ENCODE measurements at regions not wholly inside any gene's neighbourhood (a gene's known extent, or its start where the extent isn't known, plus 50 kb on each side); places are given as distances from the start of the nearest gene placed in this dataset.

DNA sequence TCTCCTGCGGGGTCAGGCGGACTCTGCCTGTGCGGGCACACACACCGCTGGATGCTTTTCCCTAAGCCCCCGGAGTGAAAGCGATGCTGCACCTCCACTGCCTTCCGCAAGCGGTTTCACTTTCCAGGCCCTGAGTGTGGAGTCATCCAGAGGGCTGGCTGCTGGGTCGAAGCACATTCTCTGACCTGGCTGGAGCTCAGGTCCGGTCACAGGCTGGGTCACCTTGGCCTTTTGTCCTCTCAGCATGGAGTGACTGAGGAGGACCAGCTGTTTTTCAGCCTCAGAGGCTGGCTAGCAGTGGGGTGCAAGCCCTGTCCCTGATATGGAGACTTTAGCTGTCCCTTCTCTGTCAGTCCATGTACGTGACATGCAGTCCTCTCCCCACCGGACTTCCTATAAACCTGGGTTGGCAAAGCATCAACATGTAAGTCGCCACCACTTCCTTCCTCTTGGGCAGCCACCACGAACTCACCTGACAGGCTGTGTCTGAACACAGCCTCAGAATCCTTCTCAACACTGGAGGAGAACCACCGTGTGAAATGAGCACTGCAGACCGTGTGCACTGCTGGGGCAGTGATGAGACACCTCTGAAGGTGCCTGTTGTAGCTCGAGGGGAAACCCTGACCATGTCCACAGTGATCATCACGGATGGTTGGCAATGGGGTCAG lies 51.3 kb downstream of the GADD45G start:
- Histone ChIP-seq H3K4me3 (ENCODE audit: low read depth, low read length) (no peak overlapping the region), H3K36me3 (no peaks in the 10 kb centered on the region), H3K4me1 (peaks cover 2% of the 10 kb centered on the region), H3K27me3 (no peaks in the 10 kb centered on the region), H3K9me3 (no peaks in the 10 kb centered on the region)
- DNase-seq = no peak
- TF ChIP-seq, protein P1, sequence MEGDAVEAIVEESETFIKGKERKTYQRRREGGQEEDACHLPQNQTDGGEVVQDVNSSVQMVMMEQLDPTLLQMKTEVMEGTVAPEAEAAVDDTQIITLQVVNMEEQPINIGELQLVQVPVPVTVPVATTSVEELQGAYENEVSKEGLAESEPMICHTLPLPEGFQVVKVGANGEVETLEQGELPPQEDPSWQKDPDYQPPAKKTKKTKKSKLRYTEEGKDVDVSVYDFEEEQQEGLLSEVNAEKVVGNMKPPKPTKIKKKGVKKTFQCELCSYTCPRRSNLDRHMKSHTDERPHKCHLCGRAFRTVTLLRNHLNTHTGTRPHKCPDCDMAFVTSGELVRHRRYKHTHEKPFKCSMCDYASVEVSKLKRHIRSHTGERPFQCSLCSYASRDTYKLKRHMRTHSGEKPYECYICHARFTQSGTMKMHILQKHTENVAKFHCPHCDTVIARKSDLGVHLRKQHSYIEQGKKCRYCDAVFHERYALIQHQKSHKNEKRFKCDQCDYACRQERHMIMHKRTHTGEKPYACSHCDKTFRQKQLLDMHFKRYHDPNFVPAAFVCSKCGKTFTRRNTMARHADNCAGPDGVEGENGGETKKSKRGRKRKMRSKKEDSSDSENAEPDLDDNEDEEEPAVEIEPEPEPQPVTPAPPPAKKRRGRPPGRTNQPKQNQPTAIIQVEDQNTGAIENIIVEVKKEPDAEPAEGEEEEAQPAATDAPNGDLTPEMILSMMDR (IDR thresholded peaks at IDR 0.05; ENCODE audit: low read depth, low read length) = no peak

DNA sequence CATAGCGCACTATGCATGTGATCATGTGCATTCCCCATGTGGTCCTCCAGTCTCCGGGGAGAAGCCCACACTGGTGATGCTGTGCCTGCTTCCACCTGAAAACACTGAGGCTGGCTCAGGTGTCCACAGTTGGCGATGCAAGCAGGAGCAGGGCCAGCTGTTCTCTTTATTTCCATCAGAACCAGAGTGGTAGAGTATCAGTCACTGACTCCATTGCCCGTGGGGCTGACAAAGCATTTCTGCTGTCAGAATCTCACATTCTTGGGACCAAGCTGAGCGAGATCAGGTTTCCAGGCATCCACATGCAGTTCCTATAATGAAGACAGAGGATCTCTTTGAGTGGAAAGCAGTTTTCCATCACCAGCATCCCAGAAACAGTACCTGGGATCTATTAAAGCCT lies 52.5 kb downstream of the GADD45G start:
- TF ChIP-seq, protein P1 (IDR thresholded peaks at IDR 0.05; ENCODE audit: low read depth, low read length) = no peak
- Histone ChIP-seq H3K27me3 (no peaks in the 10 kb centered on the region), H3K9me3 (no peaks in the 10 kb centered on the region), H3K36me3 (no peaks in the 10 kb centered on the region), H3K4me1 (peaks cover 9% of the 10 kb centered on the region), H3K4me3 (ENCODE audit: low read depth, low read length) (no peak overlapping the region)
- no peak for DNase-seq

DNA sequence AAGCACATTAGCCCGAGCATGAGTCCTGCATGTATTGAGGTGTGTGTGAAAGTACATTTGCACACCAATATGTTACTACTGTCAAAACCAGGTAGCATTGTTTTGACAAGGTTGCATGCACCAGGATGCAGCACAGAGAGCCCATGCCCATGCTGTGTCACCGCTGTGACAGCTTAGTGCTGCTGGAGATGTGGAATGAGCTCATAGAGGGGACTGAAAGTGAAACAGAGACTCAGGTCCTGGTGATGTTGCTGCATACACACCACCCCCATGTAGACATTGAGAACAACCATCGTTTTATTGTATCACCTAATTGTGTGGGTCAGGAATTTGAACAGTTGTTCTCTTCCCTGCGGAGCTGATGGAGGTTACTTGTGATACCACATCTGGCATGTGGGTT lies 53.0 kb downstream of the GADD45G start:
- TF ChIP-seq, protein P1 (IDR thresholded peaks at IDR 0.05; ENCODE audit: low read depth, low read length) = no peak
- no peaks in the 10 kb centered on the region for H3K9me3 ChIP-seq
- no peaks in the 10 kb centered on the region for H3K36me3 ChIP-seq
- H3K27me3 ChIP-seq = no peaks in the 10 kb centered on the region
- no peak overlapping the region for H3K4me3 ChIP-seq (ENCODE audit: low read depth, low read length)
- peaks cover 10% of the 10 kb centered on the region for H3K4me1 ChIP-seq
- no peak for DNase-seq

DNA sequence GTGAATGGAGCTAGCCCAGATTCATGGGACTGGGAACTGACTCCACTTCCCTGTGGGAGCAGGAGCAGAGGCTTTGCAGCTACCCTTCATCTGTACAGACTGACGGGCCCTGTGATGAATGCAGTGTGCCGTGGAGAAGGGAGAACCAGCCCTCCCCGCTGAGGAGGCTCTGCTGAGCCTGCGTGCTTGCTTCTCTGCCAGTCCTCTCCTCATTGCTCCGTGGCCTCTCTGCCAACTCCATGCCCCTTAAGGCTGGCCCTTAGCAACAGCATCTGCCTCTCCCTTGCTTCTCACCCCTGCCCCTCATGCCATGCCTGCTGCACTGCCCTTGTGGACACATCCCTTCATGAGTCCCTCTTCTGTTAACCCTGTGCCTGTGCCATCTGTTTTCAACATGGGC lies 53.6 kb downstream of the GADD45G start:
- Histone ChIP-seq H3K4me3 (ENCODE audit: low read depth, low read length) (no peak overlapping the region), H3K9me3 (no peaks in the 10 kb centered on the region), H3K27me3 (no peaks in the 10 kb centered on the region), H3K36me3 (no peaks in the 10 kb centered on the region), H3K4me1 (peaks cover 12% of the 10 kb centered on the region)
- TF ChIP-seq, protein P1 (IDR thresholded peaks at IDR 0.05; ENCODE audit: low read depth, low read length) = no peak
- DNase-seq = no peak

DNA sequence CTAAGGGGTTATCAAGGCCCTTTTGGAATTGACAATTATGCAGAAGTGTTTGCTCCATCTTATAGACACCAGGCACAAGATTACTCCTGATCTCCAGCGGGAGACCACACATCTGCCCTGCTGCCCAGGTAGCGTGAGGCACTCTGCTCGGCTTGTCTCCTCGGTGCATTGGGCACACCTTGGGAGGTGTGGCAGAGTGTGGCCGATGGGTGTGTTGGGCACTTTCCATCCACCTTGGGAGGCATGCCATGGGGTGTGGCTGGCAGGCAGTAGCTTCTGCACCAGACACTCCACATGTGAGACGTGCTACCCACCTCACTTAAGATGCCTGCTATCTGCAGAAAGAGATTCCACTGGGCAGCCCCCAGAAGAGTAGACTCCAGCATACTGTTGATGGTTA lies 54.1 kb downstream of the GADD45G start:
- Histone ChIP-seq H3K4me1 (peaks cover 12% of the 10 kb centered on the region), H3K9me3 (no peaks in the 10 kb centered on the region), H3K4me3 (ENCODE audit: low read depth, low read length) (no peak overlapping the region), H3K27me3 (no peaks in the 10 kb centered on the region), H3K36me3 (no peaks in the 10 kb centered on the region)
- DNase-seq = no peak
- TF ChIP-seq, protein P1 (IDR thresholded peaks at IDR 0.05; ENCODE audit: low read depth, low read length) = no peak

DNA sequence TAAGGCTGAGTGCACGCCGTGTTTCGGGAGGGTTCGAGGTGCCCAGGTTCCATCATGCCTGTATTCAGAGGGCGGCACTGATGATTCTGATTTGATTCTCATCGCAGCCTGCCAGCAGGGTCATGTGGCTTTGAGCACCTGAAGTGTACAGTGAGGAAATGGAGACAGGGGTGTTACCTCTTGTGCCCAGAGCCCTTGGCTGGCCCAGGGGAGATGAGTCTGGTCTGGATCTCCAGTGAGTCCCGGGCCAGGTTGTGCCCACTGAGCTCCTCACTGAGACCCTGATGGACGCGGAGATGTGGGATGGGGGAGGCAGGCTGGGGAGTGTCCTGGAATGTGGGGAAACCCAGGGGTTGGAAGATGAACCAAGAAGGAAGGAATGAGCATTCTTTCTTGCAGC lies 54.7 kb downstream of the GADD45G start:
- no peaks in the 10 kb centered on the region for H3K27me3 ChIP-seq

More for the DNA sequence above, 54.7 kb downstream of the GADD45G start:
- TF ChIP-seq, protein P1 (IDR thresholded peaks at IDR 0.05; ENCODE audit: low read depth, low read length) = no peak
- Histone ChIP-seq H3K9me3 (no peaks in the 10 kb centered on the region), H3K36me3 (no peaks in the 10 kb centered on the region), H3K4me1 (peaks cover 12% of the 10 kb centered on the region), H3K4me3 (ENCODE audit: low read depth, low read length) (no peak overlapping the region)
- DNase-seq = no peak
